Ovary (tissue), 3 donors: ENCODE measurements at regions not wholly inside any gene's neighbourhood (a gene's known extent, or its start where the extent isn't known, plus 50 kb on each side); places are given as distances from the start of the nearest gene placed in this dataset.

ENCODE experiments used
- CTCF ChIP-seq, 3 donors: fragments of 450-650 bp in 2 of 3; fragments of 200-600 bp in 1 of 3; IDR thresholded peaks; one replicate each; pipeline versions ENCODE4 v1.5.1 to v1.8.0; 2016 to 2022; ENCODE audit warnings: antibody characterized with exemption in 3 of 3, mild to moderate bottlenecking in 1 of 3
- EP300 ChIP-seq: sonication (generic); formaldehyde crosslinking; IDR thresholded peaks from one replicate; pipeline ENCODE4 v1.6.1; 2017; ENCODE audit warnings: antibody characterized with exemption
- POLR2A ChIP-seq: fragments of 450-650 bp; IDR thresholded peaks from one replicate; pipeline ENCODE4 v1.6.1; 2017; ENCODE audit warnings: antibody characterized with exemption, mild to moderate bottlenecking, moderate library complexity
- donor health status: DM: no; HTN: no; CAD: no.

GRCh38 chr3:70899816-70900215 is 587.4 kb upstream of the MDFIC2 start:
- TF ChIP-seq CTCF (IDR thresholded peaks at IDR 0.05) (no peak), POLR2A (no peak), EP300 (no peak)
